RKO (cell line): ENCODE measurements at regions not wholly inside any gene's neighbourhood (a gene's known extent, or its start where the extent isn't known, plus 50 kb on each side); places are given as distances from the start of the nearest gene placed in this dataset.
A peak's percentile ranks its signal among the peaks of the same experiment; 100 is the strongest.

ENCODE experiments used
- DNase-seq: peaks from one replicate; pipeline ENCODE4 v3.0.0-alpha.2; 2016; ENCODE audit warnings: low spot score

DNA sequence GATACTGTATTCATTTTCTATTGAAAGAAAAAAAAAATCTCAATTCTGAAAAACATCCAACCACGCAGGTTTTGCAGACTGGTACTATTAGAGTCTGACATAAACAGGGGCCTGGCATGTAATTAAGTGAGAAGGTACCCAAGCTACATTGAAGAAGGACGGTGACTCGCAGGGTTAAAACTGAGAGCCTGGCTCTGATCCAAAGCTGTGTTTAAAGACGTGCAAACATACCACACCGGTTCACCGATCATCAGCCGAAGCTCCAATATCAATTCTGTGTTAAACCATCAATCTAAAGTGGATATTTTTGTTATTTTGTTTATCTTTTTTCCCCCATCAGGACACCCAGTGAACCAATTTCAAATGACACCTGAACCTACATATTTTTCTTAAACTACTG, 108.1 kb upstream of the DIO3 start:
- no peak for DNase-seq

DNA sequence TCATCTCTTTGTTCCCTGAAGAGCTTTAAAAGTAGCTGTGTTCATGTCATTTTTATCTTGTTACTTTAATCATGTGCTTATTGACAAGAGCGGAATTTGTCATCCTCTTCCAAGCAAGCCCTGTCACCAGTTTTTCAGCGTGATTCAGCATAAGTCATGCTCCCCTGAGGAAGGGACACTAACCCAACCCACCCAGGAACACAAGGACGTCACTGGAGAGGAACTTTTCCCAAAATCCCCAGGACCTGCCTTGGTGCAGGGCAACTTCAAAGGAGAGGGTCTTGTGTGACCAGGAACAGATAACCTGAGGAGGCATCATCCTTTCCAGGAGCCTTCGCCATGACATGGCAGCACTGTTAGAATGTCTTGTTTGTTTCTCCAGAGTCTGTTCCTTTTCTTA, 107.1 kb upstream of the DIO3 start:
- peak; percentile 40 for DNase-seq

DNA sequence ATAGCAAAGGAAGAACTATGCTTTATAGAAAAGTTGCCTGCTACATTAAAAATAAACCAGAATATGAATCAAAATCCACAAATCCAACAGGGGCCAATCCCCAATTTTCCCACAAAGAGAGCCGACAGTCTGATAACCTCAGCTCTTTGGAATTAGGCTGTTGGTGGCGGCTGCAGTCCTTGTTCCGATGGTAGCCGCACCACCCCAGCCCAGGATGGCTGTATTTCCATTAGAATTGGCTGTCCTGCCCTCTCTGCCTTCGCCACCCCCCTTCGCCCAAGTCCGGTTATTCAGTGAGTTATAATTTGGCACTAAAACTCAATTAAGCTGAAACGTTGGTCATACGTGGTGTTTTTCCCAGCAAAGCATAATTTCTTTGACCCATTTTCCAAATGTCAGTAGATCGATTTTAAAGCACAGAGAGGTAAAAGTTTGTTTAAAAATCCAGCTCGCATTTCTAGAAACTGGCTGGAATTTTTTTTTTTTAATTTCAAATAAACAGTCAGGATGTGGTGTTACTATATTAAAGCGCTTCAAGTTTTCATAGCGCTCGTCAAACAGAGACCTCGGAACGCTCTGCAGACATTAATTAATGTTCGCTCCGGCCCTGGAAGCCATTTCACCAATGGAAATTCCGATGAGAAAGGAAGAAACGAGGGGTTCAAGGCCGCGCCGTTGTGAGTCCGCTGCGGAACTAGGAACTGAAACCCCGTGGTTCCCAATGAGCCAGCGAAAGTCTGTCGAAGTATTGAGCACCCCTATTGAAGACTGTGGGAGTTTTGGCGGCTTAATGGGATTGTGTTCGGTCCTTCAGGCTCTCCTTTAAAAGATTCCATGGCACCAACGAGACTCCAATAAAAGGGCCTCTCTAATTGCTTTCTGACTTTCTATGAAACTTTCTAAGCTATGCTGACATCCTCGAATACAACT, 104.8 kb upstream of the DIO3 start:
- DNase-seq = no peak

DNA sequence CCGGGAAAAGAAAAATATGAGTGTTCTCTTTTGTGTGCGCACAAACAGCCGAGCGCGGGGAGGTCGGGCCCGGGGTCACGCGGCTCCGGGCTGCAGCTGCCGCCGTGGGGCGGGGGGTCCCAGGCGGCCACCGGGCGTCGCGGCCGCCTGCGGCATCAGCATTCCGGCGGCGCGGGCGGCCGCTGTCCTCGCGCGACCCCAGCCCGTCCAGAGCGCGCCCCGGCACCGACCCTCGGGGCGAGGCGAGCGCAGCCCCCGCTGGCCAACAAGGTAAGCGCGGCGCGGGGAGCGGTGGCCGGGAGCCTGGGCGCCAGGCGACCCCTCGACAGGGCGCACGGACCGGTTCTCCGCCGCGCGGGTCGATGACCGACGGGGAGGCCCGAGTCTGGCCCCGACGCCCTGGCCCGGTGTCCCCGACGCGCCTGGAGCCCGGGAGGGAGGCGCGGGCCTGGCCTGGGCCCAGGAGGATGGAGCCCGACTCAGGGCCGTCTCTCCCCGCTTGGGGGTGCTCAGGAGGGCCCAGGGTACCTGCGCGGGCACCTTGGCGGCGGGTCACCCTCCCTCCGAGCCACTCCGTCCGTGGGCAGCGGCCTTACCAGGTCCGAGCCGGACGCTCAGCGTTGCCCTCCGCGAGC, 103.9 kb upstream of the DIO3 start:
- DNase-seq = no peak

DNA sequence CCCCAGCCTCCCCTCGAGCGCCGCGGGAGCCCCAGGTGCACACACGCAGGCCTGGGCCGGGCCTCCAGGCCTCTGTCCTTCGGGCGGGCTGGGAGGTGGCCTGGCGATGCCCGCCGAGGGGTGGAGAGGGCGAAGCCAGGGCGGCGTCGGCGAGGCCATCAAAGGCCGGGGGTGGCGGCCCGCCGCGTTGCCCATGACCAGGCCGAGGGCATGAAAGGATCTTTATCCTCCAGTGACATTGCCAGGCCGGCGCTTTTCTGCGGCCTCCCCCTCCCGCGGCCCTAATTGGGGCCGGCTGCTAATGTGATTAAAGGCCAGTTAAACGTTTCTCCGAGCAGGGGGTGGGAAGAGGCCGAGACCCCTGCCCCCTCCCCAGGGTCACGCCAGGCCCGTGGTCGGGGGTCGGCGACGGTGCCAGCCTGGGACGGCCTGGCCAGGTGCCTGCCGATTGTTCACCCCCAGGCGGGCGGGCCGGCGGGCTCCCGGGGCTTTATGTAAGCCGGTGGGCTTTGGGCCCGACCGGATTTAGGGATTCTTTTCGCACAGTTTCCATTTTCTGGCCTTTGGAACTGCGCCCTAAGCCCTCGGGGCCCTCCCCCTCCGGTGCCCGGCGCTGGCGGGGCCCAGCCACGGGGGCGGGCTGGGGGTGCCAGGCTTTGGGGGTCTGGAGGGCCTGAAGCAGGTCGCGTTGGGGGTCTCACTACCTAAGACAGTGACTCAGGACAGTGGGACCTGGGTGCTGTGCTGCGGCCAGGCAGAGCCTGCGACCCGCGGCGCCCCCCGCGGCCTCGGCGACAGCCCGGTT, 103.2 kb upstream of the DIO3 start:
- DNase-seq = no peak

DNA sequence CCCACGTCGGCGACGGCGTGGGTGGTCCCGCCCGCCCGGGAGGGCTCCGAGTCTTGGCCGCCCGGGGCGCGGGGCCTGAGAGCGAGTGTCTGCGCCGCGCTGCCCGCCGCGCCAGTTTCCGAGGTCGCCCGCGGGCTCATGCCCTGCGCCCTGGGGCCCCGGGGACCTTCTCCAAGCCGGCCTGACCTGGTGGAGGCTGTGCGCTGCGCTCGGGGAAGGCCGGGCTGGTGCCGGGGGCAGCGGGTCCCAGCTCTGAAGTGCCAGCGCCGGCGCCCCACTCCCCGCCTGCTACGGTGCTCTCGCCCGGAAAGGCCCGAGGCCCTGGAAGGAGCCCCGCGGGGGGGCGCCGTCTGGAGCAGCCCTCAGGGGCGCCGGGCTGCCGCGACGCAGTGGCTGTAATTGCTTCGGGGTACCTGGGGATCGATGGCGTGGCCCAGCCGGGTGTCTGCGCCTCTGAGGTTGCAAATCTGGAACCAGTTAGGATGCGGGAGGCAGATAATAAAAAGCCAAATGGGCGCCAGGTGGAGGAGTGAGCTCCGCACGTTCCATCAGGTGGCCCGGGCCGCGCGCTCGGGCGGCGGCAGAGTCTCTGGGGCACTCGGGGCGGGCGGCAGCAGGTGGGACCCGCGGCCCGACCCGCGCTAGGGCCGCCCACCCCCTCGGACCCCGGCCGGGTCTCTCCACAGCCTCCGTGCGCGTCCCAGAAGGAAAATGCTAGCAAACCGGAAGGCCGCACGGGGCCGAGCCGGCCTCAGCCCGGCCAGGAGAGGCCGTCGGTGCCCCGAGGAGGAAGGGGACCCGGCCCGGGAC, 102.3 kb upstream of the DIO3 start:
- DNase-seq = no peak

DNA sequence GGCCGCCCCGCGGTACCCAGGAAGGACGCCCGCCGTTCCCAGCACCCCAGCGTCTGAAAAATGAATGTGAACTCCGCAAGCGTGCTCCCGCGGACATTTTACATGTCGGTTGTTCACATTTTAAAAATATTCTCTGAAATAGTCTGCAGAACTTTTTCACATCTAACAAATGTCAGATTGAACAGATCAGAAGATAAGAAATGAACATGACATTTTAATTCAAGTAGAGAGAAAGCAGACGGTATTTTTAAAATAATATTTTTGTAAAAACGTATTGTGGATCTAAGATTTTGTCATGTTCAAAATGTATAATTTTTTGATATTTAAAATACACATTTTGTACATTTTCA, 101.8 kb upstream of the DIO3 start:
- DNase-seq = no peak

DNA sequence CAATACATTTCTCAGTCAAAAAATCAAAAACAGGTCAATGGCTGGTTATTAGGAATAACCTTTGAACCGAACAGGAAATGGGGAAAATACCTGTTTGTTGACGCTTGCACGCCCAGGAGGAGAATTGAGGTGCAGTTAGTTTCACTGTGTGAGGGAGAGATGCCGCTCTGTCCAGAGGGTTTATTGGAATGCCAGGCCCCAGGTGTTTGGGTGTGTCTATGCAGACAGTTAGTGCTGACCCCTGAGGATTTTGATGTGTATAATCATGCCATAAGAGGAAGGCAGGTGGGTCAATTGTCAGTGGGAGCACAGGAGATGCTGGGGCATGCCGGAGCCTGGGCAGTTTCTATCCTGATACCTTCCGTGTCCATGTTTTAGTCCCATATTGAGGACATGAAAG, 100.8 kb upstream of the DIO3 start:
- DNase-seq = no peak

DNA sequence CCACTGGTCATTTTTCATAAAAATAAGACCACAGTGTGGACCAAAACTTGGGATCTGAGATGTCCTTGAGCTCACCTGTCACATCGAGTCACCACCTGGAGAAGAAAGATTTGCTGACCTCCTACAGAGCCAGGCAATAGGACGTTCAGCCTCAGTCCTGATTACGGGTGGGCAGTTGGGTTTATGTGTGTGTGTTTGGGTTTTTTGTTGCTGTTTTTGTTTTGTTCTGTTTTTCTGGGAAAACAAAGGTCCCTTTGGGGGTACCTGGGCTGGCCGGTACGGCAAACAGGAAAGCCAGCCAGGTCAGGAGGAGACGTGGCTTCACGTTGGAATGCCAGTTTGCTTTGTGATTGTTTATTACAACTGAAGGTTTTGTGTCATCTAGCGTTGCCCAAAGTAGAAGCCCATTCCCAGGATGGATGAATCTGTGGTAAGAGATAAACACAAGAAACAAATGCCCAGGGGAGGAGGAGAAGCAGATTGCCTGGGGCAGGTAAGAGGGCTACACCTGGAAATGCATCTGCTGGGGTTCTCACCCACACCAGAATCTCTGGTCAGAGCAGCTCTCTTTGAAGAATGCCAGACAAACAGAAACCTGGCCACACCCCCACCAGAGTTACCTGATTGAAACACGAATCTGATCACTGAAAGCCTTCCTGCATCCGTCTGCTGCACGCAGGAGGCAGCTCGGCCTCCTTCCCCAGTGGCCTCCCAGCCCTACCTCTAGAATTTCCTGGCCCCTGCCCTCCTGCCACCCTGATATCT, 100.1 kb upstream of the DIO3 start:
- no peak for DNase-seq

DNA sequence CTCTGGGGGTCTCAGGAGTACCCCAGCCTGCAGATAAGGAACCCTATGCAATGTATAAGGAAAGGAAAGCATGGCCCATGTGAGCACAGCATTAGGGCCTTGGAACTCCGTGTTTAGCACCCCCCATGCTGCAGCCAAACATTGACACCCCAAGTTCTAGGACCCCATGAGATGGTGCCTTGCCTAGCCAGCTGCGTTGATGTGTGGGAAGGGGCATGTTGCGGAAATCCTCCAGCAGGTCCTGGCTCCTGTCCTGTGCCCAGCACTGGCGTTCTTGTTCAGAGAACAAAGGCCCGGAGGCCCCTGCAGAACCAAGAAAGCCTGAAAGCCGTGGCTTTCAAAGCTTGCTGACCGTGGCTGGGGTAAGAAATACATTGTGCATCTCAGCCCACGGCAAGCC, 99.4 kb upstream of the DIO3 start:
- no peak for DNase-seq

DNA sequence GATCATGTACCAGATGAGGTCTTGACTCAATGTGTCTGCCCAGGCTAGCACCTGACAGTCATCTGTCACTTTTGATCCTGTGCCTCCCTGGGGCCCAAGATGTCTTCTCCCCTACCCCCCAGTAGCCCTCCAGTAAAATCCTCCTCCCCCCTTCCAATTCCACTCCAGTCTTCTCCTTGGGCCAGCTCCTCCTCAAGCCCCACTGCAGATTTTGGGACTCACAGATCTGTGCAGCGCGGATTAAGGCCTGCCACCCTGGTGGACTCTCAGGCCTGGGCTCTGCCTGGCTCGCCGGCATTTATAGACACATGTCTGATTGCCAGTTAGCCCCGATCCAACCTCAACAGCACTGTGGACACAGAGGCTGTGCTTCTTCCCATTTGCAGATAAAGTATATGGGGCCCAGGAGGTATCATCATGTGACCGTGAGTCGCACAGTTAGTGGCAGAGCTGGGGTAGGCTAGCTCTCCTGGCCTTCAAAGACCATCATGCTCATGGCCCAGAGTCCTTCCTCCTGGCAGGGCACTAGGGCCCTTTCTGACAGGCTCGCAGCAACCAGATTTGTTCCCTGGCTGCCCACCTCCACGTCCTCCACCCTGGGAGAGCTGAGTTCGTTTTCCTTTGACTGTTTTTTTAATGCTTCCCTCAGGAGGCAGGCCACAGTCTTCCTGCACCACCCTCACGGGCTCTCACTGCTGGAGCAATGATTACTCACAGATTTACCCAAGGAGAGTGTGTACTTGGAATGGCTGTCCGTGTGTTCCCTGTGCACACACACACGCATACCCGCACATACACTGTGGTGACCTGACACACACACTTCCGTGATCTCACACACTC, 98.3 kb upstream of the DIO3 start:
- DNase-seq = no peak

DNA sequence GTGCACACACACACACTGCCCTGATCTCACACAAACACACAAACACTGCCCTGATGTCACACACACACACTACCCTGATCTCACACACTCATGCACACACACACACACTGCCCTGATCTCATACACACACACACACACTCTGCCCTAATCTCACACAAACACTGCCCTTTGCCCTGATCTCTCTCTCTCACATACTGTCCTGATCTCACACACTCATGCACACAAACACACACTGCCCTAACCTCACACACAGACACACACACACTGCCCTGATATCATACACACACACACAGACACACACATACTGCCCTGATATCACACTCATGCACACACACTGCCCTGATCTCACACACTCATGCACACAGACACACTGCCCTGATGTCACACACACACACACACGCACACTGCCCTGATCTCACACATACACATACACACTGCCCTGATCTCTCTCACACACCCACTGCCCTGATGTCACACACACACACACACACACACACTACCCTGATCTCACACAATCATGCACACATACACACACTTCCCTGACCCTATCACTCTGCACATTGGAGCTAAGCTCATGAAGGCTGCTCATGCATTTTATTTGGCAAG, 97.6 kb upstream of the DIO3 start:
- DNase-seq = no peak

DNA sequence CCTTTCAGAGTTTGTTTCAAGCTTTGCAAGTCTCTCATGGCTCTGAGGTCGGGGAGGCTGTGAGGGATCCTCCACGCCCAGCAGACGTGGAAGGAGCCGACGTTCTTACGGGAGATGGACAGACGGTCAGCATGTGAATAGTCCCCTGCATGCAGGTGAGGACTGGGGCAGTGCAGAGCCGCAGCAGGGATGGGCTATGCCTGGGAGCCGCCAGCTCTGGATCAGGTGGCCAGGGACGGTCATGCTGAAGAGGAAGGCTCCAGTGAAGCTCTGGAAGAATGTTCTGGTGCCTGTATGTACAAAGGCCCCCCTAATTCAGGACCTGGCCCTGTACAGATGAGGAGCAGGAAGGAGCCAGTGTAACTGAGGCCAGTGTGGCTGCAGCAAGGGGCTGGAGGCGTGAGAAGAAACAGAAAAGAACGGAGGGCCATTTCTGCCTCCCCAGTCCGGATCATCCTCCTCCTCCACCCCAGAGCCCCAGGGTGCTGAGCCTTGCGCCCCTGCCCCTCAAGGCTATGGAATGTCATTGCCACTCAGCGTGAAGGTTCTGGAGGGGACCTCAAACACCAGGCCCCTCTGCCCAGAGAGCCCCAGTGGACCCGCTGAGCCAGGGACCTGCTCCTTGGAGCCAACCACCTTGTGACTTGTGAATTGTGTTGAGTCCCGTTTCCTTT, 96.8 kb upstream of the DIO3 start:
- DNase-seq = no peak

DNA sequence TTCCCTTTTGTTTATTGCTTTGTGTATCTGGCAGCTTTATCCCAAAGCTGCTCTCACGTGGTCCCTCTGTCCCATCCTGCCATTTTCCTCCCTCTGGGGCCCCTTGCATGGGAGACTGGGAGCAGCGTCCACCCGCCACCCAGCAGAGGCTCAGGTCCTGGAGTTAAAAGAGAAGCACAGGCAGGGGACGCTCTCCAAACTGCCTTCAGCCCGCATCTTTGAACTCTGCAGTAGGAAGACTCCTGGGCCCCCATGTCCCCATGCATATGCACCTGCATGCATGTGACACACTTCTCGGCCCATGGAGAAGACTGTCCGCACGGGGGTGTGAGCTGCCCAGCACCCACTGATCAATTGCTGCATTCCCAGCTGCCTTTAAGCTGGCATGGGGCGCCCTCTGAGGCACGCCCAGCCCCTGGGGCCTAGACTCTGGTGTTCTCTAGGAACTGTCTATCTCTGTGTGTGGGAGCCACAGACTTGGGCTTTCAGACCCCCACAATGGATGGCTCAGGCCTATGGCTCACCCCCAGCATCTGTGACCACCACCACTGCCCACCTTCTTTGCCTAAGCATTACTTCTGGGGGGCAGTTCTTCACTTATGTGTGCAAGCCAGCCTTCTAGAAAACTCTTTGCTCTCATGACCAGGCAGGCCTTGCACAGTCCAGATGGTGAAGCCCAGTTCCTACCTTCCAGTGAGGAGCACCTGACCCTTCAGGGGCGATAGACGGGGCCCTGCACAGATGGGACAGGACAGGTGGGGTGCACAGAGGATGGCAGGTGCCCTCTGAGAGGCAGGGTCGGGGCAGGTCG, 96.1 kb upstream of the DIO3 start:
- no peak for DNase-seq

DNA sequence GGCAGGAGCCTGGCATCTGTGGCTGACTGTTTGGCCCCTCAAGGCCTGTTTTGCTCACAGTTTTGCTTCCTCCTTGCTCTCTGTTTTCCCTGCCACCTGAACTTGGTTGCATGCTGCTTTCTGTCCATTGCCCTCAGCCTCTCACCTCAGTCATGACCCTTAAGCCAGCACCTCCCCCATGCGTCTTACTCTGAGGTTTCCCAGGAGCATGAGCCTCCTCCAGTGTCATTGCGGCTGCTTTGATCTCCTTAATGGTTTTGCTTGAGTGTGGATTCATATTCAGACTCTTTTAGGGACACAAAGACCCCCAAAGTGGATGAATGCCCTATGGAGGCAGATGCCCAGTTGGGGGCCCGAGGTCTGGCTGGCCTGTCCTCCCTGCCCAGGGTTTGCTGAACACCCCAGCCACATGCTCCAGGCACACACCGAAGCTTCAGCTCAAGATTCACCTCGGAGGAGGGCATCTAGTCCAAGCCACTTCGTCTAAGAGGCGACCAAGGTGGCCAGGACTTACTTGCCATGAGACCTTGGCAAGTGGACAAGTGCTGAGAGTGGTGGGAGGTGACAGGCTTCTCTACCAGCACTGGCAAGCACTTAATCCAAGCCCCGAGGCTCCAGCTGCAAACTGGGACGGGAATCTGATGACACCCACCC, 95.4 kb upstream of the DIO3 start:
- no peak for DNase-seq

DNA sequence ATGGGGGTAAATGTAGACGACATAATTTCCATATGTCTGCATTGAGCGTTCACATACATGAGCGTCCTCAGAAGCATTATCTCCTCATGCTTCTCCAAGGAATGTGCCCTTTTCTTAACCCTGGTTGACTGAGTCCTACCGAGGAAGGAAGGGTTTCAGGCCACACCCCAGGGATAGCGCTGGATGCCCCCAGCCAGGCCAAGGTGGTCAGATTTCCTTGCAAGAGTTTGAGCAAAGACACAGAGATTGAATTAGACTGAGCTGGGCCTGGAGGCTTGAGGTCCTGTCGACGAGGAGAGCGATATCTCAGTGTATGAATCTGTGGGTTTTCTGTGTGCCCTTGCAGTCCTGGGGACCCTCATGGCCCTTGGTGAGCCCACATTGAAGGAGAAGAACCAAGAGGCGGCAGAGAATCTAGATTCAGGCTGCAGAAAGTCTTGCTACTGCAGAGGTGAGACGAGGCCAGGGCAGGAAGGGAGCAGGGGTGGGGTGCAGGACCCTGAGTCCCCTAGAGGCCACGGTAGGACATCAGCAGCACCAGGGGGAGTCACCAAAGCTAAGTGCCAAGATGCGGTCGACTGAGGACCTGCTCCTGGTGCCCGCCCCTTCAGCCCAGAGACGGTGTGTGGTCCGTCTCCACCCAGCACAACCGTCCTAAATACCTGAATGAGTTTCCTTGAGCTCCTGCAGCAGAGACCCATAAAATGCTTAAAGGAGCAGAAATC, 94.7 kb upstream of the DIO3 start:
- no peak for DNase-seq

DNA sequence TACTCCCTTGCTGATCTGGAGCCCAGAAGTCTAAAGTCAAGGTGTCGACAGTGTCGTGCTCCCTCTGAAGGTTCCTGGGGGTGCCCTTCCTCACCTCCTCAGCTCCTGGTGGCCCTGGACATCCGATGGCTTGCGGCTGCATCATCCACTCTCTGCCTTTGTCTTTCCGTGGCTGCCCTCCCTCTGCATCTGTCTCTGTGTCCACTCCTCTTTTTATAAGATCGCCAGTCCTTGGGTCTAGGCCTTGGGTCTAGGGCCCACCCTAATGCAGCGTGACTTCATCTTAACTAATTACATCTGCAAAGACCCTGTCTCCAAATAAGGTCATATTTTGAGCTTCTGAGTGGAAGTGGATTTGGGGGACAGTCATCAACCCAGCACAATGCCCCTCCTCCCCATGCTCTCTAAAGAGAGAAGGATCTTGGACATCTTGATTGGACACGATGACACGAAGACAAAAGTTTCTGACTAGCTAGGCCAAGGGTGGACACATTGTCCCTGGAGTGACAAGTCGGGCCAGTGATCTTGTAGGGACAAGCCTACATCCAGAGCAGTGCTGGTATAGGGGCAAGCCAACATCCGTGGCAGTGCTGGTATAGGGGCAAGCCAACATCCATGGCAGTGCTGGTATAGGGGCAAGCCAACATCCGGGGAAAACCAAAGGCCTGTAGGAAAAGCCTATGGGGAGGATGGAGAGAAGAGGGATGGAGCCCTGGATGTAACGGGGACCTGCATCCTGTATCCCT, 93.9 kb upstream of the DIO3 start:
- no peak for DNase-seq
